KMS-11 (cell line): ENCODE measurements at regions not wholly inside any gene's neighbourhood (a gene's known extent, or its start where the extent isn't known, plus 50 kb on each side); places are given as distances from the start of the nearest gene placed in this dataset.

Experiments
- H2AFZ ChIP-seq: fragments of 200-600 bp; sonication (generic); 2 replicates; pipeline ENCODE4 v1.6.1; 2016; ENCODE audit warnings: antibody characterized with exemption, mixed run types, low read depth
- H3K27ac ChIP-seq: fragments of 200-600 bp; sonication (generic); 2 replicates; pipeline ENCODE4 v1.6.1; 2016; ENCODE audit warnings: mild to moderate bottlenecking, mixed run types
- H3K27me3 ChIP-seq: fragments of 200-600 bp; sonication (generic); 2 replicates; pipeline ENCODE4 v1.6.1; 2017; ENCODE audit warnings: mild to moderate bottlenecking, low read depth, mixed run types, moderate library complexity; ENCODE audit not compliant: insufficient read depth
- H3K36me3 ChIP-seq: fragments of 200-600 bp; sonication (generic); 2 replicates; pipeline ENCODE4 v1.6.1; 2017; ENCODE audit warnings: mild to moderate bottlenecking, mixed run types; ENCODE audit not compliant: insufficient read depth
- H3K4me1 ChIP-seq: fragments of 200-600 bp; sonication (generic); 2 replicates; pipeline ENCODE4 v1.6.1; 2016; ENCODE audit warnings: mild to moderate bottlenecking, low read depth, mixed run types; ENCODE audit not compliant: poor library complexity, severe bottlenecking
- H3K4me2 ChIP-seq: fragments of 200-600 bp; sonication (generic); 2 replicates; pipeline ENCODE4 v1.7.0; 2016; ENCODE audit warnings: mild to moderate bottlenecking, mixed run types
- H3K4me3 ChIP-seq: fragments of 200-600 bp; sonication (generic); IDR thresholded peaks from 2 replicates; pipeline ENCODE4 v1.6.1; 2017; ENCODE audit warnings: low read depth, low read length, mixed read lengths; ENCODE audit not compliant: insufficient read depth
- H3K79me2 ChIP-seq: fragments of 200-600 bp; sonication (generic); 2 replicates; pipeline ENCODE4 v1.6.1; 2016; ENCODE audit warnings: low read depth, mixed run types; ENCODE audit not compliant: insufficient read depth
- H3K9ac ChIP-seq: fragments of 200-600 bp; sonication (generic); 2 replicates; pipeline ENCODE4 v1.6.1; 2016; ENCODE audit warnings: mild to moderate bottlenecking, mixed run types
- H4K20me1 ChIP-seq: fragments of 200-600 bp; sonication (generic); 2 replicates; pipeline ENCODE4 v1.6.1; 2016; ENCODE audit warnings: mild to moderate bottlenecking, mixed run types; ENCODE audit not compliant: insufficient read depth
- TF ChIP-seq, protein P1 (sequence below): fragments of 200-600 bp; sonication (generic); conservative IDR thresholded peaks from 2 replicates; pipeline ENCODE4 v1.6.1; 2017; ENCODE audit warnings: low read depth, mild to moderate bottlenecking, antibody characterized with exemption, low read length, moderate library complexity, mixed read lengths

DNA sequence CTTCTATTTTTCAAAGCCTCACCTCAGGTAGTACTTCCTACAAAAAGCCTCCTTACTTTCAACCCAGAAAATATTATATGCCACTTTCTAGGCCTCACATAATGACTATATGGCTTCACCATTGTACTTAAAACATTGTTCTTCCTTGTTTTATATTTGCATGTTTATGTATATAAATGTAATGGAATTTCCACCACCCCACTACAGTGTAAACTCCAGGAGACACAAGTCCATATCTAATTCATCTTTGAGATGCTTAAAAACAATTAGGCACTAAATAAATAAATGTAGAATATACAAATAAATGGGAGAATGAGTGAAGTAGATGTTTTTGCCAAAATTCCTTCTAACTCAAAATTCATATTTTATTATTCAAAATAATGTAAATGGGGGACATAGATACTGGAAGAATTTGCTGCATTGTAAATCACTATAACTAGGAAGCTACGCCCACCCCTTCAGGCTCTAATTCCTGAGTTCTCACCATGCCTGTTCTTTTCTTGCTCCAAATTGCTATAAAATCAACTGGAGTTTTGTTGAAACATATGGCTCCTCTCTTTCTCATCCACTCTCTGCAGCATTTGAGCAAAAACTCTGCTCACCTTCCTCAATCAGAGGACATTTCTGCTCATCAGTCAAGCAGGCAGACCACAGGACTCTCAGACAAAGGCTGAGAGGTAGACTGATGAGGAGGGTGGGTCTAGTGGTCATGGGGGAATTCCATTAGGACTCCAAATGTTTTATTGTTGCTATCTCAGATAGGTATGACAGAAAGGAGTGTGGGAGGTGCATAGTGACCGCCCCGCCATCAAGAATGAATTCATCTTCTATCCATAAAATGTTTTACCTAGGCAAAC is 243.0 kb downstream of the HNMT start:
- H3K4me1 ChIP-seq, result no peaks in the 10 kb centered on the region
- H3K4me2 ChIP-seq, result no peak overlapping the region
- TF ChIP-seq, protein P1, sequence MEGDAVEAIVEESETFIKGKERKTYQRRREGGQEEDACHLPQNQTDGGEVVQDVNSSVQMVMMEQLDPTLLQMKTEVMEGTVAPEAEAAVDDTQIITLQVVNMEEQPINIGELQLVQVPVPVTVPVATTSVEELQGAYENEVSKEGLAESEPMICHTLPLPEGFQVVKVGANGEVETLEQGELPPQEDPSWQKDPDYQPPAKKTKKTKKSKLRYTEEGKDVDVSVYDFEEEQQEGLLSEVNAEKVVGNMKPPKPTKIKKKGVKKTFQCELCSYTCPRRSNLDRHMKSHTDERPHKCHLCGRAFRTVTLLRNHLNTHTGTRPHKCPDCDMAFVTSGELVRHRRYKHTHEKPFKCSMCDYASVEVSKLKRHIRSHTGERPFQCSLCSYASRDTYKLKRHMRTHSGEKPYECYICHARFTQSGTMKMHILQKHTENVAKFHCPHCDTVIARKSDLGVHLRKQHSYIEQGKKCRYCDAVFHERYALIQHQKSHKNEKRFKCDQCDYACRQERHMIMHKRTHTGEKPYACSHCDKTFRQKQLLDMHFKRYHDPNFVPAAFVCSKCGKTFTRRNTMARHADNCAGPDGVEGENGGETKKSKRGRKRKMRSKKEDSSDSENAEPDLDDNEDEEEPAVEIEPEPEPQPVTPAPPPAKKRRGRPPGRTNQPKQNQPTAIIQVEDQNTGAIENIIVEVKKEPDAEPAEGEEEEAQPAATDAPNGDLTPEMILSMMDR, result no peak
- no peaks in the 10 kb centered on the region for H3K36me3 ChIP-seq
- H4K20me1 ChIP-seq, result no peaks in the 10 kb centered on the region
- no peak overlapping the region for H3K4me3 ChIP-seq
- no peak overlapping the region for H3K27ac ChIP-seq
- H3K27me3 ChIP-seq, result no peaks in the 10 kb centered on the region
- H3K9ac ChIP-seq, result no peak overlapping the region
- H2AFZ ChIP-seq, result no peak overlapping the region
- no peaks in the 10 kb centered on the region for H3K79me2 ChIP-seq

DNA sequence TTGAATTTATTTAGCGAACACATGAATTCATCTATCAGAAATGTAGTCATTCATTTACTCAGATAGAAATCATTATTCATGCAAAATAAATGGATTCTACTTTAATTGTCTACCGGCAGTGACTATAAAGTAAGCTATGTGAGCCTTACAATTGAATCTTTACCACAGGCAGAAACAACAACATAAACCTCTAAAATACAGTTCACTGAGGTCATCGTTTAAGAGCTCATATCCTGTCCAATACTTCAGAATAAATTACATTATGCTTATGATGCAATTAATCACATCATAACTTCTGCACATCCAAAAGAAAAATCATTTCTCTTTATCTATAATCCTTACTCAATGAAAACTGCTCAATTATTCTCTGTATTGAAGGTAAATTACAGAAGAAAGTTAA is 244.7 kb downstream of the HNMT start:
- Histone ChIP-seq H2AFZ (no peak overlapping the region), H3K9ac (no peak overlapping the region), H3K27me3 (no peaks in the 10 kb centered on the region), H3K4me3 (no peak overlapping the region), H4K20me1 (no peaks in the 10 kb centered on the region), H3K27ac (no peak overlapping the region), H3K36me3 (no peaks in the 10 kb centered on the region), H3K4me1 (no peaks in the 10 kb centered on the region), H3K4me2 (no peak overlapping the region), H3K79me2 (no peaks in the 10 kb centered on the region)
- TF ChIP-seq, protein P1, result no peak

DNA sequence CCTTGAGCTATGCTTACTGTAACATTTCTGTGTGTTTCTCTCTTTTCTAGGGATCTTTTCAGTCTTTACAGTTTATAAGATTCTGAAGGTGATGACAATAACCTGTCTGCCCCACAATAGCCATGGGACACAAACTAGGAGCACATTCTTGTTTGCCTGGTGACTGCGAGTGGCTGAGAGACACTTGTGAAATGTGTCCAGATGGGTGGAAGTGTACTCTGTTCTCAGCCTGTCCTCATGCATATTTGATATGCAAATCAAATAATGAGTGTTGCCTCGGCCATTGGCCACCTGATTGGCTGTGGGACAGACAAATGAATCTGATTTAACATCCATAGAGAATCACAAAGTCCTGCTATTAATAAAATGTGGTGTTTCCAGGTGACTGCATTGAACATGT is 246.2 kb downstream of the HNMT start:
- Histone ChIP-seq H3K79me2 (no peaks in the 10 kb centered on the region), H3K27ac (no peak overlapping the region), H3K4me1 (no peaks in the 10 kb centered on the region), H3K27me3 (no peaks in the 10 kb centered on the region), H2AFZ (no peak overlapping the region), H3K36me3 (no peaks in the 10 kb centered on the region), H3K9ac (no peak overlapping the region), H3K4me3 (no peak overlapping the region), H4K20me1 (no peaks in the 10 kb centered on the region), H3K4me2 (no peak overlapping the region)
- TF ChIP-seq, protein P1, result no peak

DNA sequence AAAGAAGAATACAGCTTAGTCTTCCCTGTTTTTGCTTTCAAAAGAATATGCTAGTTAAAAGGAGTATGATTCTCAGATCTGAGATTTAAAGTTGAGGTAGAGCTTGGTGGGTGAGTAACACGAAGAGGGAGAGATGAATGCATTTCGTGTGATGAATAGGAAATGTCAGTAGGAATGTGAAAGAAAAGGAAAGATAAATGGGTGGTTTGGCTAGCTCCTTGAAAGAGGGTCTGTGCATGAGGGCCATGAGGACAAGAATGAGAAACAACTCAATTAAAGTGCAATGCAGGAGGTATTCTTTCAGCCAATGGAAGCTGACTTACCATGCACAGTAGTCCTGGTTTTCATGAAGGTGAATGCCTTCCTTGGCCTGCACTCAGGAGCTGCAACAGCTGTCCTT is 248.2 kb downstream of the HNMT start:
- Histone ChIP-seq H3K9ac (no peak overlapping the region), H2AFZ (no peak overlapping the region), H3K4me3 (no peak overlapping the region), H3K4me1 (no peaks in the 10 kb centered on the region), H3K36me3 (no peaks in the 10 kb centered on the region), H3K27ac (no peak overlapping the region), H3K79me2 (no peaks in the 10 kb centered on the region), H3K4me2 (no peak overlapping the region), H3K27me3 (no peaks in the 10 kb centered on the region), H4K20me1 (no peaks in the 10 kb centered on the region)
- TF ChIP-seq, protein P1, result no peak
